Gastroesophageal sphincter (tissue), 3 donors: ENCODE measurements at regions not wholly inside any gene's neighbourhood (a gene's known extent, or its start where the extent isn't known, plus 50 kb on each side); places are given as distances from the start of the nearest gene placed in this dataset.

ENCODE experiments used
- EP300 ChIP-seq: sonication (generic); formaldehyde crosslinking; IDR thresholded peaks from one replicate; pipeline ENCODE4 v1.6.1; 2017; ENCODE audit warnings: antibody characterized with exemption, mild to moderate bottlenecking
- POLR2AphosphoS5 ChIP-seq: sonication (generic); formaldehyde crosslinking; IDR thresholded peaks from one replicate; pipeline ENCODE4 v1.6.1; 2017; ENCODE audit warnings: antibody characterized with exemption
- TF ChIP-seq, protein P1 (sequence below), 4 experiments: fragments of 200-600 bp in 2 of 4; fragments of 450-650 bp in 2 of 4; sonication (generic) in 1 of 4; IDR thresholded peaks; one replicate each; pipeline ENCODE4 v1.5.1; 2017 to 2019; ENCODE audit warnings: antibody characterized with exemption in 4 of 4, mild to moderate bottlenecking in 2 of 4, moderate library complexity in 2 of 4

DNA sequence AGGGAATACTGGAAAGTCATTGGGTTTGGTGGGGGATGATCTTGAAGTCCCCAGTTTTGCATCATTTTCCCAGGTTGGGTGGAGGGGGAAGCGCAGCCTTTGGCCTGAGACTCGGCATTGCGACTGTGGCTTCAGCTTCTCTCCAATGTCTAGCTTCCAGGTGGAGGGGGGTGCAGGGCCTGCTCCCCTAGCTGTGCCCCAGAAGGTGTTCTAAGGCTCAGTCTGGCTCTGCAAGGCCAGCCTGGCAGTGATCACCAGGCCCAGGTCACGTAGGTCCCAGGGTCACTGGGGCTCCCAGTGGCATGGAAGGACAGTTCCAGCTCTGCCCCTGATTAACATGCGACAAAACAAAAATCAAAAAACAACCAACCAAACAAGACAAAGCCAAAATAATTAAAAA is 56.9 kb upstream of the HAAO start:
- TF ChIP-seq, protein P1, sequence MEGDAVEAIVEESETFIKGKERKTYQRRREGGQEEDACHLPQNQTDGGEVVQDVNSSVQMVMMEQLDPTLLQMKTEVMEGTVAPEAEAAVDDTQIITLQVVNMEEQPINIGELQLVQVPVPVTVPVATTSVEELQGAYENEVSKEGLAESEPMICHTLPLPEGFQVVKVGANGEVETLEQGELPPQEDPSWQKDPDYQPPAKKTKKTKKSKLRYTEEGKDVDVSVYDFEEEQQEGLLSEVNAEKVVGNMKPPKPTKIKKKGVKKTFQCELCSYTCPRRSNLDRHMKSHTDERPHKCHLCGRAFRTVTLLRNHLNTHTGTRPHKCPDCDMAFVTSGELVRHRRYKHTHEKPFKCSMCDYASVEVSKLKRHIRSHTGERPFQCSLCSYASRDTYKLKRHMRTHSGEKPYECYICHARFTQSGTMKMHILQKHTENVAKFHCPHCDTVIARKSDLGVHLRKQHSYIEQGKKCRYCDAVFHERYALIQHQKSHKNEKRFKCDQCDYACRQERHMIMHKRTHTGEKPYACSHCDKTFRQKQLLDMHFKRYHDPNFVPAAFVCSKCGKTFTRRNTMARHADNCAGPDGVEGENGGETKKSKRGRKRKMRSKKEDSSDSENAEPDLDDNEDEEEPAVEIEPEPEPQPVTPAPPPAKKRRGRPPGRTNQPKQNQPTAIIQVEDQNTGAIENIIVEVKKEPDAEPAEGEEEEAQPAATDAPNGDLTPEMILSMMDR (IDR thresholded peaks at IDR 0.05): no peak
- TF ChIP-seq POLR2AphosphoS5 (no peak), EP300 (no peak)
